PC-9 (cell line): ENCODE measurements at regions not wholly inside any gene's neighbourhood (a gene's known extent, or its start where the extent isn't known, plus 50 kb on each side); places are given as distances from the start of the nearest gene placed in this dataset.

ENCODE experiments used
- BruUV-seq: library from RNA; stranded (reverse); fragments of 400-500 nt; replicated peaks from 2 replicates; lab custom pipeline; 2021; lab: Mats Ljungman, UMichigan
- CTCF ChIA-PET: fragments of 300-600 bp; sonication (Branson Sonifier 250); formaldehyde crosslinking; loops from one replicate; lab custom pipeline; 2022; ENCODE audit warnings: antibody characterized with exemption; lab: Charles Lee
- POLR2A ChIA-PET: fragments of 300-600 bp; sonication (Branson Sonifier 250); formaldehyde crosslinking; loops from one replicate; lab custom pipeline; 2022; ENCODE audit warnings: antibody characterized with exemption; ENCODE audit not compliant: unreplicated experiment; lab: Charles Lee
- DNase-seq, 2 experiments: peaks; one replicate each; pipeline versions ENCODE4 v3.0.0 to v3.0.0-alpha.2; 2015 to 2022; ENCODE audit warnings: mixed read lengths in 1 of 2
- H2AFZ ChIP-seq: fragments of 200-600 bp; sonication (generic); 2 replicates; pipeline ENCODE4 v1.8.1; 2017; ENCODE audit warnings: antibody characterized with exemption
- H3F3A ChIP-seq: fragments of 200-600 bp; sonication (generic); 2 replicates; pipeline ENCODE4 v1.8.1; 2017; ENCODE audit warnings: antibody characterized with exemption, mild to moderate bottlenecking, low read depth; ENCODE audit not compliant: insufficient read depth
- H3K27ac ChIP-seq: fragments of 200-600 bp; sonication (generic); 2 replicates; pipeline ENCODE4 v1.6.1; 2016; ENCODE audit warnings: mixed run types
- H3K27me3 ChIP-seq: fragments of 200-600 bp; sonication (generic); 2 replicates; pipeline ENCODE4 v1.6.1; 2016; ENCODE audit warnings: low read depth, mixed run types; ENCODE audit not compliant: insufficient read depth
- H3K36me3 ChIP-seq: fragments of 200-600 bp; sonication (generic); 2 replicates; pipeline ENCODE4 v1.6.1; 2016; ENCODE audit warnings: low read depth, mixed run types
- H3K4me1 ChIP-seq: fragments of 200-600 bp; sonication (generic); replicated peaks from 2 replicates; pipeline ENCODE4 v1.6.1; 2016; ENCODE audit warnings: mixed run types; ENCODE audit not compliant: insufficient read depth
- H3K4me2 ChIP-seq: fragments of 200-600 bp; sonication (generic); 2 replicates; pipeline ENCODE4 v1.6.1; 2017; ENCODE audit warnings: mixed run types
- H3K4me3 ChIP-seq: fragments of 200-600 bp; sonication (generic); 2 replicates; pipeline ENCODE4 v1.6.1; 2016; ENCODE audit warnings: mixed run types
- H3K79me2 ChIP-seq: fragments of 200-600 bp; sonication (generic); 2 replicates; pipeline ENCODE4 v1.6.1; 2017; ENCODE audit warnings: low read depth, mixed run types
- H3K9me2 ChIP-seq: fragments of 200-600 bp; sonication (generic); 2 replicates; pipeline ENCODE4 v1.8.1; 2017; ENCODE audit warnings: mild to moderate bottlenecking; ENCODE audit not compliant: insufficient read depth
- H3K9me3 ChIP-seq: fragments of 200-600 bp; sonication (generic); 2 replicates; pipeline ENCODE4 v1.8.1; 2016; ENCODE audit warnings: low read depth; ENCODE audit not compliant: insufficient read depth
- H4K20me1 ChIP-seq: fragments of 200-600 bp; sonication (generic); 2 replicates; pipeline ENCODE4 v1.8.1; 2017; ENCODE audit not compliant: insufficient read depth
- EZH2 ChIP-seq: fragments of 200-600 bp; sonication (generic); IDR thresholded peaks from 2 replicates; pipeline ENCODE4 v1.8.0; 2017; ENCODE audit warnings: antibody characterized with exemption, low read depth
- intact Hi-C: fragments of 100-400 bp; cut with micrococcal nuclease; formaldehyde crosslinking; loops from one replicate; pipeline ENCODE4 v1.10.0; 2022; ENCODE audit not compliant: unreplicated experiment
- TF ChIP-seq, protein P1 (sequence below): fragments of 200-600 bp; sonication (generic); conservative IDR thresholded peaks from 2 replicates; pipeline ENCODE4 v1.6.1; 2017; ENCODE audit warnings: mixed run types, antibody characterized with exemption, mild to moderate bottlenecking, moderate library complexity

DNA sequence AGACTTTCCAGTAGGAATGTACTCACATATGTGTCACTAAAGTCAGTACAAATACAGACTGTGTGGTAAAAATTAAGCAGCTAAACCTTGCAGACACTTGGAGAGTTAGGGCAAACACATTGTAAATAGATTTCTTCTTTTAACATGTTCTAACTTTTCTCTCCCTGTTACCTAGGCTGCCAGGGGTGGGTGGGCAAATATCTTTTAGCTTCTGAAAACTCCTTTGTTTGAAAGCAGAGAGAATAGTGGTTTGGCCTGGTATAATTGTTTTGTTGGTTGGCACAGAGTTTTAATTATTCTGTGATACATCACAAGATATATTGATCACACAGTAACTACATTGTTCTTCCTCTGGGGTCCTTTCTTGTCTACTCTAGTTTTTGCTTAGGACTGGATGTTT lies 289.8 kb upstream of the DACH1 start:
- H3K4me1 ChIP-seq: no peaks in the 10 kb centered on the region
- no peak overlapping the region for H3K4me2 ChIP-seq
- BruUV-seq: no TSS peak
- TF ChIP-seq, protein P1, sequence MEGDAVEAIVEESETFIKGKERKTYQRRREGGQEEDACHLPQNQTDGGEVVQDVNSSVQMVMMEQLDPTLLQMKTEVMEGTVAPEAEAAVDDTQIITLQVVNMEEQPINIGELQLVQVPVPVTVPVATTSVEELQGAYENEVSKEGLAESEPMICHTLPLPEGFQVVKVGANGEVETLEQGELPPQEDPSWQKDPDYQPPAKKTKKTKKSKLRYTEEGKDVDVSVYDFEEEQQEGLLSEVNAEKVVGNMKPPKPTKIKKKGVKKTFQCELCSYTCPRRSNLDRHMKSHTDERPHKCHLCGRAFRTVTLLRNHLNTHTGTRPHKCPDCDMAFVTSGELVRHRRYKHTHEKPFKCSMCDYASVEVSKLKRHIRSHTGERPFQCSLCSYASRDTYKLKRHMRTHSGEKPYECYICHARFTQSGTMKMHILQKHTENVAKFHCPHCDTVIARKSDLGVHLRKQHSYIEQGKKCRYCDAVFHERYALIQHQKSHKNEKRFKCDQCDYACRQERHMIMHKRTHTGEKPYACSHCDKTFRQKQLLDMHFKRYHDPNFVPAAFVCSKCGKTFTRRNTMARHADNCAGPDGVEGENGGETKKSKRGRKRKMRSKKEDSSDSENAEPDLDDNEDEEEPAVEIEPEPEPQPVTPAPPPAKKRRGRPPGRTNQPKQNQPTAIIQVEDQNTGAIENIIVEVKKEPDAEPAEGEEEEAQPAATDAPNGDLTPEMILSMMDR: no peak
- TF ChIP-seq EZH2: no peak
- no peaks in the 10 kb centered on the region for H3K9me2 ChIP-seq
- ChIA-PET CTCF (no interaction called here), POLR2A (no interaction called here)
- no peak overlapping the region for H3K4me3 ChIP-seq
- H3F3A ChIP-seq: no peaks in the 10 kb centered on the region
- H3K27me3 ChIP-seq: no peaks in the 10 kb centered on the region
- intact Hi-C loops: no loop called here
- H3K79me2 ChIP-seq: no peaks in the 10 kb centered on the region
- no peak for DNase-seq
- no peak overlapping the region for H2AFZ ChIP-seq
- no peaks in the 10 kb centered on the region for H3K9me3 ChIP-seq
- no peaks in the 10 kb centered on the region for H4K20me1 ChIP-seq
- H3K36me3 ChIP-seq: no peaks in the 10 kb centered on the region
- no peak overlapping the region for H3K27ac ChIP-seq

GRCh38 chr13:72153272-72153671 lies 286.3 kb upstream of the DACH1 start:
- no peak overlapping the region for H3K27ac ChIP-seq
- no peaks in the 10 kb centered on the region for H3K9me3 ChIP-seq
- no TSS peak for BruUV-seq
- no peaks in the 10 kb centered on the region for H4K20me1 ChIP-seq
- no peak overlapping the region for H3K4me2 ChIP-seq
- H3K4me3 ChIP-seq: no peak overlapping the region
- POLR2A ChIA-PET: no interaction called here
- no peak for TF ChIP-seq EZH2
- TF ChIP-seq, protein P1: no peak
- no peaks in the 10 kb centered on the region for H3K4me1 ChIP-seq
- CTCF ChIA-PET: no interaction called here
- intact Hi-C loops: no loop called here
- no peaks in the 10 kb centered on the region for H3K27me3 ChIP-seq
- H3K36me3 ChIP-seq: no peaks in the 10 kb centered on the region
- H3K9me2 ChIP-seq: no peaks in the 10 kb centered on the region
- H2AFZ ChIP-seq: no peak overlapping the region
- no peaks in the 10 kb centered on the region for H3F3A ChIP-seq
- DNase-seq: no peak
- H3K79me2 ChIP-seq: no peaks in the 10 kb centered on the region

DNA sequence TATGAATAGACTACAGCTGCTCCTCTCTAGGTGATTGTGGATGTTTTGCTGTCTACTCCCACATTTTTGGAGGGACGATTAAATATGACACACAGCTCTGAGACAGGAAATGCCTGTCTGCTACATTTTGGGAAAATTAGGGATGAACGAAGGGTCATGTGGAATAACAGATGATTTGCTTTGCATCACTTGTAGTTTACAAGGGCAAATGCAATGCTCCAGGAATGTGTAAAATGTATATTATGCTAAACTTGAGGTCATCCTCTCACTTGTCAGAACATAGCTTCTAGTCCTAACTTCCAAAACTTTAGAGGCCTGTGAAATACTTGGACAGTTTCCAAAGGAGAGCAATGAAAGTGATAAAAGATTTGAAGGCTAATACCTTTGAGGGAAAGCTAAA lies 284.2 kb upstream of the DACH1 start:
- DNase-seq: no peak
- no peak overlapping the region for H3K4me2 ChIP-seq
- no peak overlapping the region for H2AFZ ChIP-seq
- intact Hi-C loops: no loop called here
- H4K20me1 ChIP-seq: no peaks in the 10 kb centered on the region
- no peak for TF ChIP-seq EZH2
- TF ChIP-seq, protein P1: no peak
- no peak overlapping the region for H3K27ac ChIP-seq
- H3F3A ChIP-seq: no peaks in the 10 kb centered on the region
- no TSS peak for BruUV-seq
- H3K9me2 ChIP-seq: no peaks in the 10 kb centered on the region
- H3K36me3 ChIP-seq: no peaks in the 10 kb centered on the region
- H3K79me2 ChIP-seq: no peaks in the 10 kb centered on the region
- H3K4me3 ChIP-seq: no peak overlapping the region
- POLR2A ChIA-PET: no interaction called here
- CTCF ChIA-PET: no interaction called here
- no peaks in the 10 kb centered on the region for H3K4me1 ChIP-seq
- no peaks in the 10 kb centered on the region for H3K9me3 ChIP-seq
- H3K27me3 ChIP-seq: no peaks in the 10 kb centered on the region
